LNCAP (cell line): ENCODE measurements at regions not wholly inside any gene's neighbourhood (a gene's known extent, or its start where the extent isn't known, plus 50 kb on each side); places are given as distances from the start of the nearest gene placed in this dataset.

Experiments used
- TF ChIP-seq, protein P1 (sequence below): fragments of 450-650 bp; IDR thresholded peaks from 2 replicates; pipeline ENCODE4 v1.5.1; 2017; ENCODE audit warnings: mild to moderate bottlenecking

- TF ChIP-seq, protein P1, sequence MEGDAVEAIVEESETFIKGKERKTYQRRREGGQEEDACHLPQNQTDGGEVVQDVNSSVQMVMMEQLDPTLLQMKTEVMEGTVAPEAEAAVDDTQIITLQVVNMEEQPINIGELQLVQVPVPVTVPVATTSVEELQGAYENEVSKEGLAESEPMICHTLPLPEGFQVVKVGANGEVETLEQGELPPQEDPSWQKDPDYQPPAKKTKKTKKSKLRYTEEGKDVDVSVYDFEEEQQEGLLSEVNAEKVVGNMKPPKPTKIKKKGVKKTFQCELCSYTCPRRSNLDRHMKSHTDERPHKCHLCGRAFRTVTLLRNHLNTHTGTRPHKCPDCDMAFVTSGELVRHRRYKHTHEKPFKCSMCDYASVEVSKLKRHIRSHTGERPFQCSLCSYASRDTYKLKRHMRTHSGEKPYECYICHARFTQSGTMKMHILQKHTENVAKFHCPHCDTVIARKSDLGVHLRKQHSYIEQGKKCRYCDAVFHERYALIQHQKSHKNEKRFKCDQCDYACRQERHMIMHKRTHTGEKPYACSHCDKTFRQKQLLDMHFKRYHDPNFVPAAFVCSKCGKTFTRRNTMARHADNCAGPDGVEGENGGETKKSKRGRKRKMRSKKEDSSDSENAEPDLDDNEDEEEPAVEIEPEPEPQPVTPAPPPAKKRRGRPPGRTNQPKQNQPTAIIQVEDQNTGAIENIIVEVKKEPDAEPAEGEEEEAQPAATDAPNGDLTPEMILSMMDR, result peak; percentile 55
These were observed 107.7 kb upstream of the ATP8B1 start for GRCh38 chr18:57910817-57911216.

DNA sequence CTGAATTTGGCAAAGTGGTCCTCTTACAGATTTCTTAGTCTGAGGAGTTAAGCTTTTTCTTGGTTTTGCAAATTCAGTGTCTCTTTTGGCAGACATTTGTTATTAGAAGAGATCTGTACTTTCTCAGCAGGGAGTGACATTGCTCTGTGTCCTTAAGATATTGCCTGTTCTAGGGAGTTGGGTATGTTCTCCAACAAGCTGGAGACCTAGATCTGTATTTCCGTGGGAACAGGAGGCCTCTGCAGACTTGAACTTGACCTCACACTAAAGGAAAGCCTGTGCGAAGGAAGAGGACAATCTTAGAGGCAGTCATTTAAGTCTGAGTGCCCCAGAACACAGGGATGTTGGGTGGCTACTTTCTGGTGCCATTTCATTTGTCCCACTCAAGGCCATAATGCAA is 107.0 kb upstream of the ATP8B1 start:
- TF ChIP-seq, protein P1, result no peak

DNA sequence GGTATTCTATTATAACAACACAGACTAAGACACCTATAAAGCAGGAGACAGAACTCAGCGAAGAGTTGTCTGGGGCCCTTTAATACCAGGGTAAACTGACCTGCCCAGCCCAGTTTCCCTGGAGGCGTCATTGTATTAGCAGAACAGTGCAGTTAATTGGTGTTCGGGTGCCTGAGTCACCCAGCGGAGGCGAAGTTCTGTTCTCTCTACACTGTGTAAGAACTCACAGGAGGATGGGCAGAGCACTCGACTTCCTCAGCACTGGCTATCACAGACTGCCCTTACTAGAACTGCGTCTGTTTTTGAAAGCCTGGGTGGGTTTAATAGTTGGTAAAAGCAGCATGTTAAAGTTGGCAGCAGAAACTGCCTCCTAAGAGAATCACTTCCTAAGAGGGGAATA is 106.5 kb upstream of the ATP8B1 start:
- TF ChIP-seq, protein P1, result no peak

DNA sequence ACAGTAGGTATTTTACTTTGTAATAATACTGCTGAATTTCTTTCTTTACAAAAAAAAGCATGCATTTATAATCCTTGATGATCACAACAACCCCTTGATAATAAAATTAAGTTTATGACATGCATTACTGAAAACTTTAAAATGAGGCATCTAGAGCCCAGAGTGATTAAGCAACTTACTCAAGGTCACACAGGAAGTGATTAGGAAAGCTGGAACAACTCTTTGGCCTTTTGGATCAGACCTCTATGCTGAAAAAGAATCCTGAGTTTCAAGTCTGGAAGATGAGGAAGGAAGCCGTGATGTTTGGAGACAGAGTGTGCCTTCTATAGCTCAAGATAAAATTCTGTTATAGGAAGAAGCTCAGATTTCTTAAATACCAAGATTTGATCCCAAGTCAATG is 105.0 kb upstream of the ATP8B1 start:
- TF ChIP-seq, protein P1, result no peak

- TF ChIP-seq, protein P1, result no peak
These were observed 104.4 kb upstream of the ATP8B1 start for GRCh38 chr18:57907550-57907949.

- TF ChIP-seq, protein P1, result no peak
These were observed 103.7 kb upstream of the ATP8B1 start for GRCh38 chr18:57906852-57907251.

- TF ChIP-seq, protein P1, result no peak
These were observed 101.4 kb upstream of the ATP8B1 start for GRCh38 chr18:57904535-57904934.

GRCh38 chr18:57902721-57903120 is 99.6 kb upstream of the ATP8B1 start:
- TF ChIP-seq, protein P1, result no peak
